MM.1S (cell line): ENCODE measurements at regions not wholly inside any gene's neighbourhood (a gene's known extent, or its start where the extent isn't known, plus 50 kb on each side); places are given as distances from the start of the nearest gene placed in this dataset.

Experiments used
- EZH2 ChIP-seq: fragments of 300-600 bp; sonication (generic); optimal IDR thresholded peaks from 2 replicates; pipeline ENCODE3; 2017; ENCODE audit warnings: low read depth, mild to moderate bottlenecking, antibody characterized with exemption, low read length, mixed read lengths
- TF ChIP-seq, protein P1 (sequence below): fragments of 300-600 bp; sonication (generic); IDR thresholded peaks from 2 replicates; pipeline ENCODE4 v1.5.1; 2016; ENCODE audit warnings: antibody characterized with exemption, low read length, mixed read lengths

DNA sequence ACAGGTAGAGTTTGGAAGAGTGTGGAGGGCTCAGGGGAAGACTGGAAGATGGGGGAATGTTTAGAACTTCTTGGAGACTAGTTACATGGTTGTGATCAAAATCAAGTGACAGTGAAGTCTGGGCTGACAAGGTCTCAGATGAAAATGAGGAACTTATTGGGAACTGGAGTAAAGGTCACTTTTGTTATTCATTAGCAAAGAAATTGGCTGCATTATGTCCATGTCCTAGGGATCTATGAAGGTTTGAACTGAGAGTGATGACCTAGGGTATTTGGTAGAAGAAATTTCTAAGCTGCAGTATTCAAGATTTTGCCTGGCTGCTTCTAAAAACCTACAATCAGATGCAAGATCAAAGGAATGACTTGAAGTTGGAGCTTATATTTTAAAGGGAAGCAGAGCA is 747.1 kb downstream of the KCNJ2 start:
- TF ChIP-seq EZH2, result no peak
- TF ChIP-seq, protein P1, sequence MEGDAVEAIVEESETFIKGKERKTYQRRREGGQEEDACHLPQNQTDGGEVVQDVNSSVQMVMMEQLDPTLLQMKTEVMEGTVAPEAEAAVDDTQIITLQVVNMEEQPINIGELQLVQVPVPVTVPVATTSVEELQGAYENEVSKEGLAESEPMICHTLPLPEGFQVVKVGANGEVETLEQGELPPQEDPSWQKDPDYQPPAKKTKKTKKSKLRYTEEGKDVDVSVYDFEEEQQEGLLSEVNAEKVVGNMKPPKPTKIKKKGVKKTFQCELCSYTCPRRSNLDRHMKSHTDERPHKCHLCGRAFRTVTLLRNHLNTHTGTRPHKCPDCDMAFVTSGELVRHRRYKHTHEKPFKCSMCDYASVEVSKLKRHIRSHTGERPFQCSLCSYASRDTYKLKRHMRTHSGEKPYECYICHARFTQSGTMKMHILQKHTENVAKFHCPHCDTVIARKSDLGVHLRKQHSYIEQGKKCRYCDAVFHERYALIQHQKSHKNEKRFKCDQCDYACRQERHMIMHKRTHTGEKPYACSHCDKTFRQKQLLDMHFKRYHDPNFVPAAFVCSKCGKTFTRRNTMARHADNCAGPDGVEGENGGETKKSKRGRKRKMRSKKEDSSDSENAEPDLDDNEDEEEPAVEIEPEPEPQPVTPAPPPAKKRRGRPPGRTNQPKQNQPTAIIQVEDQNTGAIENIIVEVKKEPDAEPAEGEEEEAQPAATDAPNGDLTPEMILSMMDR, result no peak
